HepG2 (cell line): ENCODE measurements at regions not wholly inside any gene's neighbourhood (a gene's known extent, or its start where the extent isn't known, plus 50 kb on each side); places are given as distances from the start of the nearest gene placed in this dataset.

Experiments
- ATAC-seq: fragments of 200-7000 bp; cut with Tn5 transposase; 3 replicates; pipeline ENCODE4 v1.9.1; 2020; ENCODE audit warnings: mild to moderate bottlenecking, moderate library complexity
- BruUV-seq: library from RNA; stranded (reverse); fragments of 400-500 nt; replicated peaks from 2 replicates; lab custom pipeline; 2021; lab: Mats Ljungman, UMichigan
- CTCF ChIA-PET: fragments of 300-600 bp; formaldehyde crosslinking; extraction: SDS; loops from one replicate; lab custom pipeline; 2021; ENCODE audit warnings: low total read pairs, inconsistent platforms, low intra/inter-chr PET ratio; lab: Yijun Ruan, JAX
- POLR2A ChIA-PET: fragments of 350-600 bp; sonication (Branson Sonifier 250); formaldehyde crosslinking; loops from one replicate; lab custom pipeline; 2020; ENCODE audit warnings: antibody characterized with exemption, inconsistent platforms; lab: Yijun Ruan, JAX
- DNase-seq: peaks from one replicate; pipeline ENCODE4 v3.0.0-alpha.2; 2015; ENCODE audit warnings: low spot score
- FAIRE-seq: peaks from 3 replicates; lab custom pipeline; 2011; peaks lifted over from hg19 to GRCh38; lab: Jason Lieb, UNC
- H2AFZ ChIP-seq: one replicate; pipeline ENCODE4 v1.6.1; 2011; ENCODE audit warnings: low read length, inconsistent platforms
- H3K27ac ChIP-seq: fragments of 300-600 bp; 3 replicates; pipeline ENCODE4 v1.8.0; 2011; ENCODE audit warnings: mixed run types, mild to moderate bottlenecking, mixed read lengths, low read length, inconsistent platforms; ENCODE audit not compliant: insufficient read depth; ENCODE audit errors: extremely low read length
- H3K27me3 ChIP-seq, 2 experiments: fragments of 200-600 bp in 1 of 2; 2 replicates in 1 of 2; 3 replicates in 1 of 2; pipeline versions ENCODE4 v1.6.0 to v1.8.0; 2011; ENCODE audit warnings: low read length in 2 of 2, mild to moderate bottlenecking in 2 of 2, moderate library complexity in 2 of 2, inconsistent platforms in 1 of 2; ENCODE audit not compliant: insufficient read depth in 2 of 2, control insufficient read depth in 1 of 2
- H3K36me3 ChIP-seq, 2 experiments: fragments of 200-600 bp in 1 of 2; replicated peaks in 1 of 2; 2 replicates in 1 of 2; 3 replicates in 1 of 2; pipeline versions ENCODE4 v1.5.1 to v1.8.0; 2011; ENCODE audit warnings: low read length in 2 of 2, inconsistent platforms in 1 of 2; ENCODE audit not compliant: insufficient read depth in 2 of 2, control insufficient read depth in 1 of 2
- H3K4me1 ChIP-seq: 2 replicates; pipeline ENCODE4 v1.5.1; 2012; ENCODE audit warnings: low read length, inconsistent platforms; ENCODE audit not compliant: insufficient read depth
- H3K4me2 ChIP-seq: 2 replicates; pipeline ENCODE4 v1.6.0; 2011; ENCODE audit warnings: low read depth, low read length, inconsistent platforms
- H3K4me3 ChIP-seq, 3 experiments: fragments of 200-600 bp in 1 of 3; sonication (generic), shearing (Covaris generic) in 1 of 3; replicated peaks in 1 of 3; 2 replicates each; pipeline ENCODE4 v1.5.1; 2011 to 2016; ENCODE audit warnings: low read length in 3 of 3, inconsistent platforms in 2 of 3, low read depth in 2 of 3, mild to moderate bottlenecking in 2 of 3, control low read depth in 1 of 3, mixed read lengths in 1 of 3; ENCODE audit not compliant: insufficient read depth in 1 of 3
- H3K79me2 ChIP-seq: one replicate; pipeline ENCODE4 v1.6.1; 2011; ENCODE audit warnings: low read length, inconsistent platforms; ENCODE audit not compliant: insufficient read depth
- H3K9ac ChIP-seq: 2 replicates; pipeline ENCODE4 v1.6.0; 2011; ENCODE audit warnings: mild to moderate bottlenecking, low read depth, low read length, inconsistent platforms; ENCODE audit not compliant: insufficient read depth
- H3K9me3 ChIP-seq: 2 replicates; pipeline ENCODE4 v1.5.1; 2012; ENCODE audit warnings: mild to moderate bottlenecking, low read length
- H4K20me1 ChIP-seq: 2 replicates; pipeline ENCODE4 v1.6.0; 2011; ENCODE audit warnings: inconsistent platforms, mild to moderate bottlenecking, low read length, moderate library complexity; ENCODE audit not compliant: insufficient read depth
- MXD4 ChIP-seq: IDR thresholded peaks from 2 replicates; pipeline ENCODE4 v1.6.1; 2016; ENCODE audit warnings: mild to moderate bottlenecking, missing biosample characterization, missing genetic modification reagents
- SNAPC4 ChIP-seq: sonication (generic); formaldehyde crosslinking; IDR thresholded peaks from 2 replicates; pipeline ENCODE4 v1.4.0; 2020; ENCODE audit warnings: mild to moderate bottlenecking, missing genetic modification reagents
- ZKSCAN1 ChIP-seq: fragments of 150-350 bp; IDR thresholded peaks from 2 replicates; pipeline ENCODE4 v1.6.1; 2014; ENCODE audit warnings: low read length
- ZNF232 ChIP-seq: sonication (generic); formaldehyde crosslinking; IDR thresholded peaks from 2 replicates; pipeline ENCODE4 v1.4.0; 2020; ENCODE audit warnings: missing genetic modification reagents, borderline replicate concordance
- ZNF296 ChIP-seq: sonication (generic); formaldehyde crosslinking; conservative IDR thresholded peaks from 2 replicates; pipeline ENCODE4 v1.5.0; 2020; ENCODE audit warnings: mild to moderate bottlenecking, missing genetic modification reagents
- WGBS: methylation state at CpG from one replicate; pipeline ENCODE4 v1.1.6; 2017; ENCODE audit warnings: low lambda C conversion rate; 5-methylcytosine and 5-hydroxymethylcytosine counted together
- in situ Hi-C: cut with HindIII; loops from 2 replicates; pipeline ENCODE4 v1.10.0; 2017; ENCODE audit warnings: low pct_unique_long_range_greater_than_20kb; ENCODE audit not compliant: extremely low pct_ligation_motif_present
- intact Hi-C: fragments of 100-400 bp; cut with micrococcal nuclease; formaldehyde crosslinking; loops from one replicate; pipeline ENCODE4 v1.10.0; 2022; ENCODE audit not compliant: unreplicated experiment
- TF ChIP-seq, protein P1 (sequence below): sonication (generic); formaldehyde crosslinking; IDR thresholded peaks from 2 replicates; pipeline ENCODE4 v1.5.0; 2020; ENCODE audit warnings: mild to moderate bottlenecking, missing genetic modification reagents, moderate library complexity

DNA sequence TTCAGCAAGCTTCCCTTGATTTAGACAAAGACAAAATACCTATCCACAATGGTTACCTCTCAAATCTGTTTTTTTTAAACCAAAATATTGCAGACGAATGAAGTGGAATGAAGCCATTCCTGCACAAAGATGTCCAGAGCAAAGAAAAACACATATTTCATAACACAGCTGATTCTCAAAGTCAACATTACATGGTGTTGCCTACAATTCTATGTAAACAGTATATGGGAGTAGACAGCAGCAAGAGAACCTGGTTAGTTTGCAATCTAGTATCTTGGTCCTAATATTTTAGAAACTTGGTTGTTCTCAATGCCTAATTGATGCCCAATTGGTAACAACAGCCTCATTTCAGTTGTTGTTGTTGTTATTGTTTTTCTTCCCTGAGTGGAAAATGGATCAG lies 1240.9 kb upstream of the CHAC2 start:
- ChIA-PET CTCF (no interaction called here), POLR2A (no interaction called here)
- TF ChIP-seq ZNF296 (CRISPR knock-in tag): no peak
- TF ChIP-seq, protein P1, sequence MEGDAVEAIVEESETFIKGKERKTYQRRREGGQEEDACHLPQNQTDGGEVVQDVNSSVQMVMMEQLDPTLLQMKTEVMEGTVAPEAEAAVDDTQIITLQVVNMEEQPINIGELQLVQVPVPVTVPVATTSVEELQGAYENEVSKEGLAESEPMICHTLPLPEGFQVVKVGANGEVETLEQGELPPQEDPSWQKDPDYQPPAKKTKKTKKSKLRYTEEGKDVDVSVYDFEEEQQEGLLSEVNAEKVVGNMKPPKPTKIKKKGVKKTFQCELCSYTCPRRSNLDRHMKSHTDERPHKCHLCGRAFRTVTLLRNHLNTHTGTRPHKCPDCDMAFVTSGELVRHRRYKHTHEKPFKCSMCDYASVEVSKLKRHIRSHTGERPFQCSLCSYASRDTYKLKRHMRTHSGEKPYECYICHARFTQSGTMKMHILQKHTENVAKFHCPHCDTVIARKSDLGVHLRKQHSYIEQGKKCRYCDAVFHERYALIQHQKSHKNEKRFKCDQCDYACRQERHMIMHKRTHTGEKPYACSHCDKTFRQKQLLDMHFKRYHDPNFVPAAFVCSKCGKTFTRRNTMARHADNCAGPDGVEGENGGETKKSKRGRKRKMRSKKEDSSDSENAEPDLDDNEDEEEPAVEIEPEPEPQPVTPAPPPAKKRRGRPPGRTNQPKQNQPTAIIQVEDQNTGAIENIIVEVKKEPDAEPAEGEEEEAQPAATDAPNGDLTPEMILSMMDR (CRISPR knock-in tag): no peak
- no peak for TF ChIP-seq SNAPC4 (CRISPR knock-in tag)
- no peak for TF ChIP-seq ZKSCAN1
- TF ChIP-seq ZNF232 (CRISPR knock-in tag): no peak
- TF ChIP-seq MXD4 (CRISPR knock-in tag): no peak
- Histone ChIP-seq H3K4me3 (no peak overlapping the region), H3K27ac (no peak overlapping the region), H3K27me3 (no peaks in the 10 kb centered on the region), H3K4me1 (no peaks in the 10 kb centered on the region), H3K9me3 (peaks cover 8% of the 10 kb centered on the region; the same call in 1 of the 2 replicates), H4K20me1 (no peaks in the 10 kb centered on the region), H3K9ac (no peak overlapping the region), H3K79me2 (no peaks in the 10 kb centered on the region), H3K4me2 (no peak overlapping the region), H2AFZ (no peak overlapping the region), H3K36me3 (no peaks in the 10 kb centered on the region)
- DNase-seq: no peak
- WGBS: 0% methylated on average over 1 of the region's 1 CpG
- no peak for FAIRE-seq
- BruUV-seq: no TSS peak
- intact Hi-C loops: no loop called here
- no peak for ATAC-seq
- in situ Hi-C loops: no loop called here
